Fibroblast of peridontal ligament (primary cell): ENCODE measurements at regions not wholly inside any gene's neighbourhood (a gene's known extent, or its start where the extent isn't known, plus 50 kb on each side); places are given as distances from the start of the nearest gene placed in this dataset.
A peak's percentile ranks its signal among the peaks of the same experiment; 100 is the strongest.

Experiments
- DNase-seq: peaks from one replicate; pipeline ENCODE4 v3.0.0-alpha.2; 2010; ENCODE audit errors: extremely low read depth

GRCh38 chr2:149658553-149658952 is 71.0 kb upstream of the MMADHC start:
- no peak for DNase-seq

DNA sequence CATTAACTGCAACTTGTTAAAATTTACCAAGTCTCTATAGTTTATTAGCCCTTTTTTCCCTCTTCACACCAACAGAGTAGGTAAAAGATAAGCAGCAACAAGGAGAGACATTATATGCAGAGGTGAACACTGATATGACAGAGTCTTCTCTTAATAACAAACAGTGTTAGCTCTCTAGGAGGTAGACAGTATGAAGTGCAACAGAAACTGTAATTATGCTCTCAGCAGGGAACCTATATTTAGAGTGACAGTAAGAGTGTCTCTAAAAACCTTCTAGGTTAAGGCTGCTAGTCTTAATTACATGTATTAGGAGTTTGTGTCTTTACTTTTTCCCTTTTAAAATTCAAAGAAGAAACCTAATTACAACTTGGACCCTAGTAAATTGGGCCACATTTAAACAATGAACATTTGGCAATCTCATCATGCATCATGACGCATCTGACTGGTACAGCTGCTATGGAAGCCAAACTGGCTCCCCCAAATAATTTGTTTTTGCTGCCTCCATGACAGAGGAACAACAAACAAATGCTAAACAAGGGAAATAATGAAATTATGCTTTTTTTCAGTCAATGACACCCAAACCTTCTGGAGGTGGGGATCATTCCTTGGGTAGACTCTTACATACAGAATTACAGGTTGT is 69.9 kb upstream of the MMADHC start:
- DNase-seq, result no peak

GRCh38 chr2:149656996-149657395 is 69.4 kb upstream of the MMADHC start:
- no peak for DNase-seq

GRCh38 chr2:149653831-149654445 is 66.4 kb upstream of the MMADHC start:
- DNase-seq, result no peak

DNA sequence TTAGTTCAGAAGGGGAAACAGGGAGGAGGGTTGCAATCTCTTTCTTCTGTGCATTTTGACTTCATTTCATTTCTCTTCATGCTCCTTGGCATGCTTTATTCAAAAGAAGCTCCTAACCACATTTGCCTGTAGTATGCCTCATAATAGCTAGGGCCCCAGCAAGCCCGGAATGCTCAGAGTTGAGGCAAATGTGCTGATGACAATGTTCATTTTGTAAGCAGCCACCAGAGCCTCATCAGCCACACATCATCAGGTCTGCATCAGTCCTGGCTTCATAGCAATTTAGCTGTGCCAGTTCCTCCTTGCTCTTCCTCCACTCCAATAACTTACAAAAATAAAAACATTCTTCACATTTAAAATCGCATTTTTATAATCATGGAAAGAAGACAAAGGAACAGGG is 65.4 kb upstream of the MMADHC start:
- no peak for DNase-seq

DNA sequence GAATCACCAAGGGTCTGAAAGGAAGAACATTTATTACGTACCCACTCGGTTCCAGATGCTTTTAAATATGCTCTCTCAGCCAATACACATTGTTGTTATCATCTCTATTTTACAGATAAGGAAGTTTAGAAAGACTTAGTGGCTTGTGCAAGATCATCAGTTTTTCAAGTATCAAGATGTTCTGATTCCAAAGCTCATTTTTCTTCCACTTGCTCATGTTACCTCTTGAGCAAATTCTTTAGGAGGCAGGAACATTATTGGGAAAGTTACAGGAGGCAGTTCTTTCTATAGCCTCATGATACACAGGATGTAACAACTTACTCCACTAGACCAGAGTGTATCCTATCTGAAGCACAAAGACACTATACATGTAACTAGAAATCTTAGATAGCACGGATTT is 65.0 kb upstream of the MMADHC start:
- no peak for DNase-seq

DNA sequence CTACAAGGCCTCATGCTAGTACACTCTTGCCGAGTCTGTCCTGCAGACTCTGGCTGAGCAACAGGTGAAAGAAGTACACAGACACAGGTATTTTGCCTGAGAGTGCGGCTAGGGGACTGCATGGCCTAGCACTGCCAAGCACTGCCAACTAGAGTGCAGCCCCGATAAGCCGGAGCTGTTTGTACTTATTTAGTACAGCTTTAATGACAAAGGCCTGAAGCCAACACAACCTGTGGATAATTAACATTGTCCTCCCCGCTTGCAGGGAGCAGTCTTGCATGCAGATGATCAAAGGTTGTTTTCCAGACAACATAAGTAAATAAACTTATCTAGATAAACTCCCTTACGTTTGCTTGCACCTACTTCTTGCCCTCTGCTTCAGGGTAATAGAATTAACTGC is 63.7 kb upstream of the MMADHC start:
- DNase-seq, result no peak

GRCh38 chr2:149650006-149650405 is 62.4 kb upstream of the MMADHC start:
- no peak for DNase-seq

GRCh38 chr2:149648282-149649030 is 60.9 kb upstream of the MMADHC start:
- DNase-seq, result peak; percentile 98

- peak; percentile 66 for DNase-seq
Measured at GRCh38 chr2:149645391-149645790, 57.8 kb upstream of the MMADHC start.
